Large intestine (tissue), 3 donors: ENCODE measurements at regions not wholly inside any gene's neighbourhood (a gene's known extent, or its start where the extent isn't known, plus 50 kb on each side); places are given as distances from the start of the nearest gene placed in this dataset.
"Not testable (repeated sequence)": the region's sequence is repeated elsewhere in the genome, so short reads cannot be mapped to it uniquely, and the experiment has no call there.

Experiments
- DNase-seq, 2 donors: peaks; one replicate each; pipeline versions ENCODE4 v3.0.0 to v3.0.0-alpha.2; 2013
- H3K27ac ChIP-seq: one replicate; pipeline ENCODE4 v1.5.1; 2013; ENCODE audit warnings: low read length
- H3K27me3 ChIP-seq: 2 replicates; pipeline ENCODE4 v1.6.1; 2013; ENCODE audit warnings: low read length; ENCODE audit not compliant: control insufficient read depth, insufficient read depth
- H3K36me3 ChIP-seq: 2 replicates; pipeline ENCODE4 v1.6.1; 2013; ENCODE audit warnings: low read length; ENCODE audit not compliant: control insufficient read depth, insufficient read depth
- H3K4me1 ChIP-seq: one replicate; pipeline ENCODE4 v1.6.1; 2013; ENCODE audit warnings: low read length; ENCODE audit not compliant: control insufficient read depth, insufficient read depth
- H3K4me3 ChIP-seq: one replicate; pipeline ENCODE4 v1.5.1; 2013; ENCODE audit warnings: low read length
- H3K9me3 ChIP-seq: one replicate; pipeline ENCODE4 v1.6.1; 2013; ENCODE audit warnings: mild to moderate bottlenecking, low read depth, low read length, moderate library complexity; ENCODE audit not compliant: control insufficient read depth
- WGBS: methylation state at CpG from one replicate; pipeline ENCODE4 v1.1.5; 2013; ENCODE audit warnings: low lambda C conversion rate; ENCODE audit not compliant: insufficient coverage; 5-methylcytosine and 5-hydroxymethylcytosine counted together

- Histone ChIP-seq H3K4me1 (no peaks in the 10 kb centered on the region), H3K36me3 (no peaks in the 10 kb centered on the region), H3K4me3 (no peak overlapping the region), H3K9me3 (peaks cover 4% of the 10 kb centered on the region), H3K27ac (no peak overlapping the region), H3K27me3 (no peaks in the 10 kb centered on the region)
- 100% methylated on average over 1 of the region's 2 CpGs for WGBS
- no peak for DNase-seq
Observed at GRCh38 chr5:25662610-25663009, 1017.8 kb upstream of the CDH10 start.

- H3K4me1 ChIP-seq, H3K9me3 ChIP-seq: not testable (repeated sequence)
- WGBS, result no CpG with 5 or more reads among the region's 7 CpGs
Observed at GRCh38 chr5:25650316-25650715, 1005.5 kb upstream of the CDH10 start.

GRCh38 chr5:25649628-25650265 lies 1005.0 kb upstream of the CDH10 start:
- Histone ChIP-seq H3K27me3 (no peaks in the 10 kb centered on the region), H3K4me3 (no peak overlapping the region), H3K4me1 (no peaks in the 10 kb centered on the region), H3K9me3 (peaks cover 5% of the 10 kb centered on the region), H3K36me3 (no peaks in the 10 kb centered on the region), H3K27ac (no peak overlapping the region)
- WGBS, result no CpG with 5 or more reads among the region's 16 CpGs
- DNase-seq, result no peak

More at GRCh38 chr5:25650316-25650715, 1005.5 kb upstream of the CDH10 start:
- not testable (repeated sequence) for H3K4me3 ChIP-seq, H3K27me3 ChIP-seq, DNase-seq, H3K36me3 ChIP-seq, H3K27ac ChIP-seq

- Histone ChIP-seq H3K27me3 (no peaks in the 10 kb centered on the region), H3K27ac (no peak overlapping the region), H3K9me3 (peaks cover 5% of the 10 kb centered on the region), H3K4me1 (no peaks in the 10 kb centered on the region), H3K4me3 (no peak overlapping the region), H3K36me3 (no peaks in the 10 kb centered on the region)
- no CpG with 5 or more reads among the region's 3 CpGs for WGBS
- no peak for DNase-seq
Observed at GRCh38 chr5:25646421-25647341, 1001.9 kb upstream of the CDH10 start.

GRCh38 chr5:25641124-25641523 lies 996.3 kb upstream of the CDH10 start:
- Histone ChIP-seq H3K4me1 (no peaks in the 10 kb centered on the region), H3K27me3 (no peaks in the 10 kb centered on the region), H3K9me3 (peaks cover 2% of the 10 kb centered on the region), H3K27ac (no peak overlapping the region), H3K36me3 (no peaks in the 10 kb centered on the region), H3K4me3 (no peak overlapping the region)
- no CpG with 5 or more reads among the region's 2 CpGs for WGBS
- no peak for DNase-seq

GRCh38 chr5:25619273-25619672 lies 974.5 kb upstream of the CDH10 start:
- H3K27me3 ChIP-seq, result no peaks in the 10 kb centered on the region
- H3K9me3 ChIP-seq, result peaks cover 6% of the 10 kb centered on the region
- H3K36me3 ChIP-seq, result no peaks in the 10 kb centered on the region
- no peak for DNase-seq
- no peak overlapping the region for H3K27ac ChIP-seq
- no peaks in the 10 kb centered on the region for H3K4me1 ChIP-seq
- H3K4me3 ChIP-seq, result no peak overlapping the region

- DNase-seq, result no peak
- WGBS, result 50% methylated on average over 1 of the region's 2 CpGs
- Histone ChIP-seq H3K36me3 (no peaks in the 10 kb centered on the region), H3K4me3 (no peak overlapping the region), H3K4me1 (no peaks in the 10 kb centered on the region), H3K9me3 (peaks cover 7% of the 10 kb centered on the region), H3K27me3 (no peaks in the 10 kb centered on the region), H3K27ac (no peak overlapping the region)
Observed at GRCh38 chr5:25618821-25619220, 974.0 kb upstream of the CDH10 start.

GRCh38 chr5:25614466-25614865 lies 969.7 kb upstream of the CDH10 start:
- Histone ChIP-seq H3K9me3 (peaks cover 7% of the 10 kb centered on the region), H3K27me3 (no peaks in the 10 kb centered on the region), H3K4me1 (no peaks in the 10 kb centered on the region), H3K27ac (no peak overlapping the region), H3K4me3 (no peak overlapping the region), H3K36me3 (no peaks in the 10 kb centered on the region)
- no peak for DNase-seq
- WGBS, result no CpG with 5 or more reads among the region's 22 CpGs

GRCh38 chr5:25604681-25605080 lies 959.9 kb upstream of the CDH10 start:
- no peak for DNase-seq
- no peaks in the 10 kb centered on the region for H3K36me3 ChIP-seq
- no peak overlapping the region for H3K27ac ChIP-seq
- 93% methylated on average over 1 of the region's 1 CpG for WGBS
- no peaks in the 10 kb centered on the region for H3K4me1 ChIP-seq
- H3K4me3 ChIP-seq, result no peak overlapping the region
- H3K27me3 ChIP-seq, result no peaks in the 10 kb centered on the region
- no peaks in the 10 kb centered on the region for H3K9me3 ChIP-seq

- no peak overlapping the region for H3K4me3 ChIP-seq
- no peaks in the 10 kb centered on the region for H3K4me1 ChIP-seq
- no peaks in the 10 kb centered on the region for H3K27me3 ChIP-seq
- no CpG with 5 or more reads among the region's 1 CpG for WGBS
- H3K36me3 ChIP-seq, result no peaks in the 10 kb centered on the region
- no peaks in the 10 kb centered on the region for H3K9me3 ChIP-seq
- no peak overlapping the region for H3K27ac ChIP-seq
- no peak for DNase-seq
Observed at GRCh38 chr5:25579111-25579510, 934.3 kb upstream of the CDH10 start.
